ENCODE measurements at regions not wholly inside any gene's neighbourhood (a gene's known extent, or its start where the extent isn't known, plus 50 kb on each side); places are given as distances from the start of the nearest gene placed in this dataset.

DNA sequence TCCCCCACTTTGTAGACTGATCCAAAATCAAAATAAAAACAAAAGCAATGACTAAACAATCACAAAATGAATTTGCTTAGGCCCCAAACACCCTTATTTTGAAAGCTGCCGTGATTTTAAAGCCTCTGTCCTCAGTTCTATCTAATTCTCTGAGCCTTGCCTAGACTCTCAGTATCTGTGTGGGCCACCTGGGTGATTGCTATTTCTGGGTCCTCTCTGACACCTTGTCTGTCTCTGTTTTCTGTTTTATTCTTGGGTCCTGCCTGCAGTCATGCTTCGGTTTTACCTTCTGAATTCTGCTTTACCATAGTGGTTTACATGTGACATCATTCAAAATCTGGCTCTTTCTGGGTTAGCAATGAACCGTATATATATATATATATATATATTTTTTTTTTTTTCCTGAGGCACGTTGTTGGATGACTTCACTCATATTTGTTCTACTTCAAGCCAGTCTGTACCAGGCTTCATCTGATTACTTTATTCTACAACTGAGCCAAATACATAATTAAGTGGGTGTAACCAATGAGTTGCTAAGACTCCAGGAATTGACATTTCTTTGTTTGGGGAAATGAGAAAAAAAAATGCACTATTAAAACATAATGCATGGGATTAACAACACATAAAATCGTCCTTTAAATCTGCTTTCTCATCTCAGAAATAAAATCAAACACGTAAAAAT is 710.7 kb upstream of the SLIT2 start:
- intact Hi-C loops (cut with DNase I; ENCODE audit: low total_unique reads), result no loop called here
- WGBS, 2 donors, result 91% methylated on average over 6 of the region's 6 CpGs
- H3K4me1 ChIP-seq, result no peaks in the 10 kb centered on the region

DNA sequence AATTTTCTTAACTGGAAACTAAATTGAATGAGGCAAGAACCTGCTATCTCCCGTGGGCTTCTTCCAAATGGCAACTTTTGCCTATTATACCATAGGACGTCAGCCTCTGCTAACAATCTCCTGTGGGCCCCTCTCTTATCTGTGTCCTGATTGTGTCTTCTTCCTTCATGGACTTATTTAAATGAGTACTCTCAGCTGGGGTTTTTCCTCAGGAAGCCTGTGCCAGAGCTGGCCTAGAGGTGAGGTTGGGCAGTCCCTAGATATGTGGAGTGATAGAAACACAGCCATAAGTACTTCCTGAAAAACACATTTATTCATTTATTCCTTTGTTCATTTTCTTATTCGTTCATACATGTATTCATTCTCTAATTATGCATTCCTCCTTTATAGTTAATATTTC is 712.5 kb upstream of the SLIT2 start:
- Histone ChIP-seq H3K27ac (no peak overlapping the region), H3K4me1 (no peaks in the 10 kb centered on the region), H3K4me3 (no peak overlapping the region), H3K27me3 (no peaks in the 10 kb centered on the region), H3K9me3 (no peaks in the 10 kb centered on the region), H3K36me3 (ENCODE audit: low read depth, missing control alignments) (no peaks in the 10 kb centered on the region)
- no peak for DNase-seq
- intact Hi-C loops (cut with DNase I; ENCODE audit: low total_unique reads), result no loop called here
- TF ChIP-seq, protein P1, sequence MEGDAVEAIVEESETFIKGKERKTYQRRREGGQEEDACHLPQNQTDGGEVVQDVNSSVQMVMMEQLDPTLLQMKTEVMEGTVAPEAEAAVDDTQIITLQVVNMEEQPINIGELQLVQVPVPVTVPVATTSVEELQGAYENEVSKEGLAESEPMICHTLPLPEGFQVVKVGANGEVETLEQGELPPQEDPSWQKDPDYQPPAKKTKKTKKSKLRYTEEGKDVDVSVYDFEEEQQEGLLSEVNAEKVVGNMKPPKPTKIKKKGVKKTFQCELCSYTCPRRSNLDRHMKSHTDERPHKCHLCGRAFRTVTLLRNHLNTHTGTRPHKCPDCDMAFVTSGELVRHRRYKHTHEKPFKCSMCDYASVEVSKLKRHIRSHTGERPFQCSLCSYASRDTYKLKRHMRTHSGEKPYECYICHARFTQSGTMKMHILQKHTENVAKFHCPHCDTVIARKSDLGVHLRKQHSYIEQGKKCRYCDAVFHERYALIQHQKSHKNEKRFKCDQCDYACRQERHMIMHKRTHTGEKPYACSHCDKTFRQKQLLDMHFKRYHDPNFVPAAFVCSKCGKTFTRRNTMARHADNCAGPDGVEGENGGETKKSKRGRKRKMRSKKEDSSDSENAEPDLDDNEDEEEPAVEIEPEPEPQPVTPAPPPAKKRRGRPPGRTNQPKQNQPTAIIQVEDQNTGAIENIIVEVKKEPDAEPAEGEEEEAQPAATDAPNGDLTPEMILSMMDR (IDR thresholded peaks at IDR 0.05), result no peak
- TF ChIP-seq POLR2A (IDR thresholded peaks at IDR 0.05), result no peak
- 58 to 71% methylated on average over 3 of the region's 3 CpGs for WGBS, 2 donors

More for the DNA sequence above, 710.7 kb upstream of the SLIT2 start:
- TF ChIP-seq, protein P1 (IDR thresholded peaks at IDR 0.05), result no peak
- TF ChIP-seq POLR2A (IDR thresholded peaks at IDR 0.05), result no peak
- no peaks in the 10 kb centered on the region for H3K27me3 ChIP-seq
- no peaks in the 10 kb centered on the region for H3K9me3 ChIP-seq
- no peak for DNase-seq
- H3K4me3 ChIP-seq, result no peak overlapping the region
- H3K27ac ChIP-seq, result no peak overlapping the region
- no peaks in the 10 kb centered on the region for H3K36me3 ChIP-seq (ENCODE audit: low read depth, missing control alignments)

DNA sequence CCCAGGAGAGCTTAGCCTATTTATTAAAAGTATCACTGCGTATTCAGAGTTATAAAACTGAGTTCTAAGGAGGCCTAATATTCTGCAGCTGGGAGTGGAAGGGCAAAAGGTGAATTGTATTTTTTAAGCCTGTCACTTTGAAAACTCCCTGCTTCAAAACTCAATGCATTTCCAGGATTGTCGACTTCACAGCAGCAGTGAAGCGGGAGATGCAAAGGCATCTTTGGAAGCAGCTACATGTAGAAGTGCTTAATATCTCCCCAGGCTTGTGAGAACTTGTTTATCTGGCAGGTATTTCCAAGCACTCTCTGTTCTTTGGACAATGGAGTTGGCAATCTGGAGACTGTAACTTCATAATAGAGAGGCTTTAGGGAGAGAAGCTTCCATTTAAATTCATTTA is 717.5 kb upstream of the SLIT2 start:
- Histone ChIP-seq H3K27me3 (no peaks in the 10 kb centered on the region), H3K4me1 (no peaks in the 10 kb centered on the region), H3K4me3 (no peak overlapping the region), H3K27ac (no peak overlapping the region), H3K9me3 (no peaks in the 10 kb centered on the region), H3K36me3 (ENCODE audit: low read depth, missing control alignments) (no peaks in the 10 kb centered on the region)
- no peak for DNase-seq
- TF ChIP-seq POLR2A (IDR thresholded peaks at IDR 0.05), result no peak
- TF ChIP-seq, protein P1 (IDR thresholded peaks at IDR 0.05), result no peak
- WGBS, 2 donors, result 34 to 43% methylated on average over 3 of the region's 3 CpGs
- intact Hi-C loops (cut with DNase I; ENCODE audit: low total_unique reads), result no loop called here

DNA sequence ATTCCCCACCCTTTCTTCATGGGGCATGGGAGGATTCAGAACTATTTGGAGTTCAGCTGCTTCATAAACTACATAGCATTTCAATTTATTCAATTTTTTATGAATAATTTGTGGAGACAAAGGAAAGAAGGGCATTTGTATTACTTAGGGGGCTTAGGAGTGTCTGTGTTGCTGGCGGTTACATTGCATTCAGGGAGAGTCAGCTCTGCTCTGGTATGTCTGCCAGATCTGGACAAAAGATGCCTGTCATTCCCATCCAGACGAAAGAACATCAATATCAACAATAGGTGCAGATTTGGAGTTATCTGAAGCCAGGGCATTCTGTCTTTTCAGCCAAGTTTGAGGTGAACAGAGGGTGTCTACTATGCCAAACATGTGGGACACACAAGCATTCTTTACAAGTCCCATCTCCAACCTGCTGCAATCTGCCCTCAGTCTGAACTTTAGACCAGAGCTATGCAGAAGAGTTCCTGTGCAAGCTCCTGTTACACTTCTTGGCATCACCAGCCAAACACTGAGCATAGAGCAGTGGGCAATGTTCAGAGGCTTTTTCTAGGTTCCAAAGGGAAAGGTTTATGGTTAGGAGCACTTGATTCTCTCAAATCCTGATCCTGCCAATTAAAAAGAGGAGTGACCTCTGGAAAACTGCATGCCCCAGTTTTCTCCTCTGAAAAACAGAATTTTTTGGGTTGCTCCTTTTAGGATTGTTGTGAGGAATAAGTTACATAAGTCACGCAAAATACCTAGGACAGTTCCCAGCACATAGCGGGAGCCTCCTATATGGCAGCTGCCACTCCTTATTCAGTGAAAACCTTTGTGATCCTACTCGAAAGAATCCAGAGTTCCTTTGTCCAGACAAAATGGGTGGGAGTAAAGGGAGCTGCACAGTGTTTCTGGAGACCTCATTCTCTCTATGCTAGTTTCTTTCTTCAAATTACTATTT is 719.5 kb upstream of the SLIT2 start:
- Histone ChIP-seq H3K36me3 (ENCODE audit: low read depth, missing control alignments) (no peaks in the 10 kb centered on the region), H3K4me1 (no peaks in the 10 kb centered on the region), H3K9me3 (no peaks in the 10 kb centered on the region), H3K27ac (no peak overlapping the region), H3K27me3 (no peaks in the 10 kb centered on the region), H3K4me3 (no peak overlapping the region)
- TF ChIP-seq, protein P1 (IDR thresholded peaks at IDR 0.05), result no peak
- TF ChIP-seq POLR2A (IDR thresholded peaks at IDR 0.05), result no peak
- WGBS, 2 donors, result 78 to 79% methylated on average over 5 of the region's 5 CpGs
- DNase-seq, result no peak
- intact Hi-C loops (cut with DNase I; ENCODE audit: low total_unique reads), result no loop called here

Data from testis (tissue), 2 donors.